ENCODE measurements at regions not wholly inside any gene's neighbourhood (a gene's known extent, or its start where the extent isn't known, plus 50 kb on each side); places are given as distances from the start of the nearest gene placed in this dataset.

DNA sequence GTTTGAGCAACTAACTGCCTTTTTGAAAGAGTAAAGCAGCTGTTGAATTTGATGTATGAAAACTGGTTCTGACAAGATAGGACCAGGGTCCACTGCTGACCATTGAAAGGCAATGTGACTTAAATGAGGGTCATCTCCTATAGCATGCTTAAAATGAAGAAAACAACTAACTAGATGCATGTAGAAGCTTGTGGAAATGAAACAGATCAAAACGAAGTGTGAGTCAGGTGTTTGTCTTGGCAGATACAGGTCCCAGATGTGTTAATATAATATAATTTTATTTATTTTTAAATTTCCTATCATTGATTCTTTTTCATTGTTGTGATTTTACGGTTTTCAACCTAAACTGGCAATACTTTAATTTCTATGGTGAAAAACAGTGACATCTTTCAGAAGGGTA lies 83.6 kb downstream of the ATOH1 start:
- H3K4me1 ChIP-seq (ENCODE audit: control insufficient read depth in 1 of 2, insufficient read depth in 2 of 2, low read length in 2 of 2) = no peaks in the 10 kb centered on the region
- TF ChIP-seq, protein P1, sequence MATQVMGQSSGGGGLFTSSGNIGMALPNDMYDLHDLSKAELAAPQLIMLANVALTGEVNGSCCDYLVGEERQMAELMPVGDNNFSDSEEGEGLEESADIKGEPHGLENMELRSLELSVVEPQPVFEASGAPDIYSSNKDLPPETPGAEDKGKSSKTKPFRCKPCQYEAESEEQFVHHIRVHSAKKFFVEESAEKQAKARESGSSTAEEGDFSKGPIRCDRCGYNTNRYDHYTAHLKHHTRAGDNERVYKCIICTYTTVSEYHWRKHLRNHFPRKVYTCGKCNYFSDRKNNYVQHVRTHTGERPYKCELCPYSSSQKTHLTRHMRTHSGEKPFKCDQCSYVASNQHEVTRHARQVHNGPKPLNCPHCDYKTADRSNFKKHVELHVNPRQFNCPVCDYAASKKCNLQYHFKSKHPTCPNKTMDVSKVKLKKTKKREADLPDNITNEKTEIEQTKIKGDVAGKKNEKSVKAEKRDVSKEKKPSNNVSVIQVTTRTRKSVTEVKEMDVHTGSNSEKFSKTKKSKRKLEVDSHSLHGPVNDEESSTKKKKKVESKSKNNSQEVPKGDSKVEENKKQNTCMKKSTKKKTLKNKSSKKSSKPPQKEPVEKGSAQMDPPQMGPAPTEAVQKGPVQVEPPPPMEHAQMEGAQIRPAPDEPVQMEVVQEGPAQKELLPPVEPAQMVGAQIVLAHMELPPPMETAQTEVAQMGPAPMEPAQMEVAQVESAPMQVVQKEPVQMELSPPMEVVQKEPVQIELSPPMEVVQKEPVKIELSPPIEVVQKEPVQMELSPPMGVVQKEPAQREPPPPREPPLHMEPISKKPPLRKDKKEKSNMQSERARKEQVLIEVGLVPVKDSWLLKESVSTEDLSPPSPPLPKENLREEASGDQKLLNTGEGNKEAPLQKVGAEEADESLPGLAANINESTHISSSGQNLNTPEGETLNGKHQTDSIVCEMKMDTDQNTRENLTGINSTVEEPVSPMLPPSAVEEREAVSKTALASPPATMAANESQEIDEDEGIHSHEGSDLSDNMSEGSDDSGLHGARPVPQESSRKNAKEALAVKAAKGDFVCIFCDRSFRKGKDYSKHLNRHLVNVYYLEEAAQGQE (IDR thresholded peaks at IDR 0.05; ENCODE audit: low read depth) = no peak
- TF ChIP-seq POLR2AphosphoS5 (IDR thresholded peaks at IDR 0.05; ENCODE audit: low read depth, low read length) (no peak), FOSL1 (IDR thresholded peaks at IDR 0.05; ENCODE audit: low read depth) (no peak), TCF7L2 (IDR thresholded peaks at IDR 0.05; ENCODE audit: borderline replicate concordance, extremely low read depth, insufficient read depth, insufficient read length) (no peak), EGR1 (IDR thresholded peaks at IDR 0.05; ENCODE audit: low read depth) (no peak)
- no TSS peak for BruUV-seq (replicated peaks)

DNA sequence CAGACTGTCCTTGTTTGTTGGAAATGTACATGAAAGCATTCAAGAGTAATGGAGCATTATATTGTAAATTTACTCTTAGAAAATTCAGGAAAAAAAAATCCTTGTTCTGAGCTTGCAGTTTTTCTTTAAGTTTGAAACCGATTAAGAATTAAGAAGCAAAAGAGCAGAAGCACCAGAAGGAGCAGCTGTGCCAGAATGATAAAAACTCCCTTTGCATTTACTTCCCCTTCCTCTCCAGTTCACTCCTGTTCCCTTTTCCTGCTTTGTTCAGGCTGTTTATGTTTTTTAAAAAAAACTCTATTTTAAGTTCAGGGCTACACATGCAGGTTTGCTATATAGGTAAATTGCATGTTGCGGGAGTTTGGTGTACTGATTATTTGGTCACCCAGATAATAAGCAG lies 90.3 kb downstream of the ATOH1 start:
- H3K4me3 ChIP-seq (replicated peaks in 1 of 2; ENCODE audit: low read depth in 1 of 2, low read length in 2 of 2) = no peak overlapping the region
- H2AFZ ChIP-seq (ENCODE audit: low read depth, low read length, poor library complexity, severe bottlenecking) = no peak overlapping the region
- ChIA-PET RAD21 (ENCODE audit: low non-redundant PET in 1 of 2, low total read pairs in 2 of 2, uncharacterized antibody in 2 of 2, unreplicated experiment in 2 of 2) (no interaction called here), CTCF (no interaction called here), POLR2A (no interaction called here)
- H4K20me1 ChIP-seq (ENCODE audit: insufficient read depth) = no peaks in the 10 kb centered on the region
- H3K9ac ChIP-seq (ENCODE audit: low read length) = no peak overlapping the region
- H3K36me3 ChIP-seq (ENCODE audit: control insufficient read depth in 1 of 2, insufficient read depth in 2 of 2, low read length in 2 of 2) = no peaks in the 10 kb centered on the region
- H3K27ac ChIP-seq (ENCODE audit: low read depth, low read length) = no peak overlapping the region
- no peaks in the 10 kb centered on the region for H3K9me3 ChIP-seq (ENCODE audit: control insufficient read depth in 1 of 2, insufficient read depth in 1 of 2, low read depth in 1 of 2, low read length in 2 of 2)
- no TSS peak for BruUV-seq (replicated peaks)
- DNase-seq (ENCODE audit: low read depth, low spot score) (no peak), ATAC-seq (no peak)
- H3K27me3 ChIP-seq (ENCODE audit: insufficient read depth, low read length) = no peaks in the 10 kb centered on the region
- H3K79me2 ChIP-seq (ENCODE audit: insufficient read depth, low read length) = no peaks in the 10 kb centered on the region
- H3K4me2 ChIP-seq (ENCODE audit: low read length) = no peak overlapping the region
- TF ChIP-seq ZFX (IDR thresholded peaks at IDR 0.05) (no peak), CEBPB (IDR thresholded peaks at IDR 0.05; ENCODE audit: low read depth) (no peak), ELF1 (IDR thresholded peaks at IDR 0.05; ENCODE audit: borderline replicate concordance, low read depth) (no peak), POLR2AphosphoS5 (IDR thresholded peaks at IDR 0.05; ENCODE audit: low read depth, low read length) (no peak), SRF (IDR thresholded peaks at IDR 0.05; ENCODE audit: low read depth) (no peak), JUND (IDR thresholded peaks at IDR 0.05) (no peak), CBX3 (IDR thresholded peaks at IDR 0.05; ENCODE audit: low read depth) (no peak), EZH2phosphoT487 (IDR thresholded peaks at IDR 0.05; ENCODE audit: borderline replicate concordance) (no peak), FOSL1 (IDR thresholded peaks at IDR 0.05; ENCODE audit: low read depth) (no peak), SIN3A (IDR thresholded peaks at IDR 0.05; ENCODE audit: low read depth) (no peak), ZNF274 (IDR thresholded peaks at IDR 0.05; ENCODE audit: low read depth, low read length) (no peak), YY1 (IDR thresholded peaks at IDR 0.05; ENCODE audit: extremely low read depth, insufficient replicate concordance, low read depth, low read length) (no peak)
- TF ChIP-seq, protein P2, sequence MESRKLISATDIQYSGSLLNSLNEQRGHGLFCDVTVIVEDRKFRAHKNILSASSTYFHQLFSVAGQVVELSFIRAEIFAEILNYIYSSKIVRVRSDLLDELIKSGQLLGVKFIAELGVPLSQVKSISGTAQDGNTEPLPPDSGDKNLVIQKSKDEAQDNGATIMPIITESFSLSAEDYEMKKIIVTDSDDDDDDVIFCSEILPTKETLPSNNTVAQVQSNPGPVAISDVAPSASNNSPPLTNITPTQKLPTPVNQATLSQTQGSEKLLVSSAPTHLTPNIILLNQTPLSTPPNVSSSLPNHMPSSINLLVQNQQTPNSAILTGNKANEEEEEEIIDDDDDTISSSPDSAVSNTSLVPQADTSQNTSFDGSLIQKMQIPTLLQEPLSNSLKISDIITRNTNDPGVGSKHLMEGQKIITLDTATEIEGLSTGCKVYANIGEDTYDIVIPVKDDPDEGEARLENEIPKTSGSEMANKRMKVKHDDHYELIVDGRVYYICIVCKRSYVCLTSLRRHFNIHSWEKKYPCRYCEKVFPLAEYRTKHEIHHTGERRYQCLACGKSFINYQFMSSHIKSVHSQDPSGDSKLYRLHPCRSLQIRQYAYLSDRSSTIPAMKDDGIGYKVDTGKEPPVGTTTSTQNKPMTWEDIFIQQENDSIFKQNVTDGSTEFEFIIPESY (IDR thresholded peaks at IDR 0.05; ENCODE audit: extremely low read depth, insufficient replicate concordance, low read length) = no peak
- H3K4me1 ChIP-seq (ENCODE audit: control insufficient read depth in 1 of 2, insufficient read depth in 2 of 2, low read length in 2 of 2) = no peaks in the 10 kb centered on the region
- no peaks in the 10 kb centered on the region for H3K9me2 ChIP-seq (ENCODE audit: insufficient read depth)
- intact Hi-C loops (cut with micrococcal nuclease) = no loop called here

More for the DNA sequence above, 83.6 kb downstream of the ATOH1 start:
- DNase-seq (ENCODE audit: low read depth, low spot score) = no peak
- CTCF ChIA-PET = no interaction called here
- no peaks in the 10 kb centered on the region for H3K79me2 ChIP-seq (ENCODE audit: insufficient read depth, low read length)
- H3K9me2 ChIP-seq (ENCODE audit: insufficient read depth) = no peaks in the 10 kb centered on the region
- H3K9ac ChIP-seq (ENCODE audit: low read length) = no peak overlapping the region
- ATAC-seq = no peak
- H2AFZ ChIP-seq (ENCODE audit: low read depth, low read length, poor library complexity, severe bottlenecking) = no peak overlapping the region
- H3K4me3 ChIP-seq (replicated peaks in 1 of 2; ENCODE audit: low read depth in 1 of 2, low read length in 2 of 2) = no peak overlapping the region
- H3K36me3 ChIP-seq (ENCODE audit: control insufficient read depth in 1 of 2, insufficient read depth in 2 of 2, low read length in 2 of 2) = no peaks in the 10 kb centered on the region
- no peaks in the 10 kb centered on the region for H4K20me1 ChIP-seq (ENCODE audit: insufficient read depth)
- POLR2A ChIA-PET = no interaction called here
- no peaks in the 10 kb centered on the region for H3K27me3 ChIP-seq (ENCODE audit: insufficient read depth, low read length)
- H3K27ac ChIP-seq (ENCODE audit: low read depth, low read length) = no peak overlapping the region
- no peaks in the 10 kb centered on the region for H3K9me3 ChIP-seq (ENCODE audit: control insufficient read depth in 1 of 2, insufficient read depth in 1 of 2, low read depth in 1 of 2, low read length in 2 of 2)
- H3K4me2 ChIP-seq (ENCODE audit: low read length) = no peak overlapping the region
- RAD21 ChIA-PET (ENCODE audit: low non-redundant PET in 1 of 2, low total read pairs in 2 of 2, uncharacterized antibody in 2 of 2, unreplicated experiment in 2 of 2) = no interaction called here
- intact Hi-C loops (cut with micrococcal nuclease) = no loop called here

Data from HCT116 (cell line).